Osteoblast (primary cell): ENCODE measurements at regions not wholly inside any gene's neighbourhood (a gene's known extent, or its start where the extent isn't known, plus 50 kb on each side); places are given as distances from the start of the nearest gene placed in this dataset.

Source experiments
- DNase-seq: peaks from one replicate; pipeline ENCODE4 v3.0.0; 2011; ENCODE audit warnings: low spot score, mixed read lengths; ENCODE audit not compliant: insufficient read length; ENCODE audit errors: missing footprints
- H2AFZ ChIP-seq: 2 replicates; pipeline ENCODE4 v1.6.0; 2011; ENCODE audit warnings: mild to moderate bottlenecking, low read length
- H3K27ac ChIP-seq: 2 replicates; pipeline ENCODE4 v1.5.1; 2011; ENCODE audit warnings: mild to moderate bottlenecking, low read depth, low read length, moderate library complexity
- H3K27me3 ChIP-seq: 2 replicates; pipeline ENCODE4 v1.6.0; 2012; ENCODE audit warnings: mild to moderate bottlenecking, control low read depth, inconsistent platforms, low read length, moderate library complexity; ENCODE audit not compliant: insufficient read depth
- H3K36me3 ChIP-seq: 2 replicates; pipeline ENCODE4 v1.5.1; 2011; ENCODE audit warnings: mild to moderate bottlenecking, low read length, control low read depth, moderate library complexity; ENCODE audit not compliant: insufficient read depth
- H3K4me1 ChIP-seq: 2 replicates; pipeline ENCODE4 v1.5.1; 2011; ENCODE audit warnings: mild to moderate bottlenecking, low read length, control low read depth, moderate library complexity; ENCODE audit not compliant: insufficient read depth
- H3K4me2 ChIP-seq: 2 replicates; pipeline ENCODE4 v1.6.0; 2011; ENCODE audit warnings: mild to moderate bottlenecking, low read length; ENCODE audit not compliant: insufficient read depth
- H3K4me3 ChIP-seq: fragments of 200-600 bp; sonication (generic); 3 replicates; pipeline ENCODE4 v1.5.1; 2012; ENCODE audit warnings: mild to moderate bottlenecking, low read length, inconsistent platforms; ENCODE audit not compliant: insufficient read depth
- H3K79me2 ChIP-seq: 2 replicates; pipeline ENCODE4 v1.6.0; 2012; ENCODE audit warnings: mild to moderate bottlenecking, low read length, control low read depth, inconsistent platforms; ENCODE audit not compliant: insufficient read depth
- H3K9me3 ChIP-seq: 2 replicates; pipeline ENCODE4 v1.5.1; 2011; ENCODE audit warnings: low read depth, low read length, control low read depth
- H4K20me1 ChIP-seq: 2 replicates; pipeline ENCODE4 v1.6.0; 2012; ENCODE audit warnings: mild to moderate bottlenecking, low read length, control low read depth; ENCODE audit not compliant: insufficient read depth
- TF ChIP-seq, protein P1 (sequence below): IDR thresholded peaks from 2 replicates; pipeline ENCODE4 v1.5.1; 2011; ENCODE audit warnings: mild to moderate bottlenecking, low read depth, low read length, moderate library complexity; ENCODE audit errors: extremely low read depth

DNA sequence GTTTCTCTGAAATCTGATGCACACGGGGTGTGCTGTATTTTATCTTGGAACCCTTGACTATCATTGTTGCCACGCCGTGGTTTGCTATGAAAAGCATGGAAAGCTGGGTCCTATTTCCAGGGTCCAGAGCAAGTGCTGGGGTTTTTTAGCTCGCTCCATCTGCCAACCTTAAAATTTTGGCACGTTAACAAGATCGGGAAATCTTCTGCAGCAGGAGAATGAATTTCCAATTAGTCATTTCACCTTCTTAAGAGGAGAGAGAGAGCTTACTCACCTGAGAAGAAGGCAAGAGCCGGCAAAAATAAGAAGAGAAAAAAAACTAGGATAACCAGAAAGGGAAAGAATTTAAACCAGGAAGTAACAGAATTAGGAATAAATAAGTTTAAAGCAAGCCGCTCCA lies 223.6 kb upstream of the CELF2 start:
- peak overlapping the region; percentile 0 for H3K4me3 ChIP-seq
- peak overlapping the region; percentile 67 for H3K27ac ChIP-seq
- H2AFZ ChIP-seq = no peak overlapping the region
- no peaks in the 10 kb centered on the region for H4K20me1 ChIP-seq
- H3K79me2 ChIP-seq = no peaks in the 10 kb centered on the region
- H3K4me1 ChIP-seq = peaks cover 41% of the 10 kb centered on the region
- no peaks in the 10 kb centered on the region for H3K36me3 ChIP-seq
- H3K9me3 ChIP-seq = no peaks in the 10 kb centered on the region
- no peaks in the 10 kb centered on the region for H3K27me3 ChIP-seq
- no peak overlapping the region for H3K4me2 ChIP-seq
- no peak for DNase-seq
- TF ChIP-seq, protein P1, sequence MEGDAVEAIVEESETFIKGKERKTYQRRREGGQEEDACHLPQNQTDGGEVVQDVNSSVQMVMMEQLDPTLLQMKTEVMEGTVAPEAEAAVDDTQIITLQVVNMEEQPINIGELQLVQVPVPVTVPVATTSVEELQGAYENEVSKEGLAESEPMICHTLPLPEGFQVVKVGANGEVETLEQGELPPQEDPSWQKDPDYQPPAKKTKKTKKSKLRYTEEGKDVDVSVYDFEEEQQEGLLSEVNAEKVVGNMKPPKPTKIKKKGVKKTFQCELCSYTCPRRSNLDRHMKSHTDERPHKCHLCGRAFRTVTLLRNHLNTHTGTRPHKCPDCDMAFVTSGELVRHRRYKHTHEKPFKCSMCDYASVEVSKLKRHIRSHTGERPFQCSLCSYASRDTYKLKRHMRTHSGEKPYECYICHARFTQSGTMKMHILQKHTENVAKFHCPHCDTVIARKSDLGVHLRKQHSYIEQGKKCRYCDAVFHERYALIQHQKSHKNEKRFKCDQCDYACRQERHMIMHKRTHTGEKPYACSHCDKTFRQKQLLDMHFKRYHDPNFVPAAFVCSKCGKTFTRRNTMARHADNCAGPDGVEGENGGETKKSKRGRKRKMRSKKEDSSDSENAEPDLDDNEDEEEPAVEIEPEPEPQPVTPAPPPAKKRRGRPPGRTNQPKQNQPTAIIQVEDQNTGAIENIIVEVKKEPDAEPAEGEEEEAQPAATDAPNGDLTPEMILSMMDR = no peak

DNA sequence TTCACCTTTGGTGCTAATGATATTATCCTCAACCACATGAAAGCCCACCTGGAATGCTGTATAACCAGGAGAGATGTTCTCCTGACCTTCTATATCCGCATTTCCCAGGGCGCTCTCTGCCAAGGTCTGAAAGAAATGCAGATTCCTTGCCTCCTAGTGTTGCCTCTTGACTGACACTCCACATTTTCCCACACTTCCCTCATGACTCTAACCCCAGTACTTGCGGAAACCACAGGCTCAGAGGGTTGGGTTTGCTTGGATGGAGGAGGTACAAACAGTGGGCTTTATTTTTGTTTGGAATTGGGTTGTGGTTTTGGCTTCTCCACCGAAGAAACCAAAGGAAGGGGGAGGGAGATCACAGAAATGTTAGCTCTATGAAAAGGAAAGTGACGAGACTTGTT lies 222.9 kb upstream of the CELF2 start:
- peak overlapping the region; percentile 67 for H3K27ac ChIP-seq
- H3K27me3 ChIP-seq = no peaks in the 10 kb centered on the region
- peaks cover 41% of the 10 kb centered on the region for H3K4me1 ChIP-seq
- no peaks in the 10 kb centered on the region for H3K36me3 ChIP-seq
- peak overlapping the region; percentile 1 for H2AFZ ChIP-seq
- DNase-seq = peak; percentile 65
- H3K4me2 ChIP-seq = peak overlapping the region; percentile 29
- no peaks in the 10 kb centered on the region for H3K9me3 ChIP-seq
- peak overlapping the region; percentile 10 for H3K4me3 ChIP-seq
- TF ChIP-seq, protein P1 = no peak
- H3K79me2 ChIP-seq = no peaks in the 10 kb centered on the region
- no peaks in the 10 kb centered on the region for H4K20me1 ChIP-seq

DNA sequence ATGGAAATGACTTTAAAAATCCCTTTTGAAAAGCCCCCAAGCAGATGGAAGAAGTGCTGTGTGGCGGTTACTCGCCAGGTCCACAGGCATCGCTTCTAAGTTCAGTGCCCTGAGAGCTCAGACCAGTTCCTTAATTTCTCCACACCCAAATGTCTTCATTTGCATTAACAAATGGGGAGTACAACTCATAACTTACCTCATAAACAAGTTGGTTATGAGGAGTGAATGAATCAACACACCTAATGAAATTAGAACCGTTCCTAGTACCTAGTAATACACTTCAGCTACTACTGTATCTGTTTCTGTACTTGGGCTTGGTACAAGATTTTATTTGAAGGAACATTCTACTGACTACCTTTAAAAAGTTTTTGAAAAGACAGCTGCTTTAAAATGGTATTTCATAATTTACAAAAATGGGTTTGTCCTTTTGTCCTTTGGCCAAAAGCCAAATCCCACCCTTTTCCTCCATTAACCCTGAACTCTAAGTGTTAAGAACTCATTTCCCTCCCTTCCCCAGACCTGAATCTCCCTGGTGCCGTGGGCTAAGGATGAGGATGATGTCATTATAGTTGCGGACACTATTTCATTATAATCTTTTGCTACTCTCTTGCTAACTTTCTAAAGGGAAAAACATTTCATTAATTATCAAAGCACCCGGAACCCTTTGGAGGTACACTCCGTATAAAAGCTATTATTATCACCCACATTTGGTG lies 221.5 kb upstream of the CELF2 start:
- H3K4me1 ChIP-seq = peaks cover 41% of the 10 kb centered on the region

DNA sequence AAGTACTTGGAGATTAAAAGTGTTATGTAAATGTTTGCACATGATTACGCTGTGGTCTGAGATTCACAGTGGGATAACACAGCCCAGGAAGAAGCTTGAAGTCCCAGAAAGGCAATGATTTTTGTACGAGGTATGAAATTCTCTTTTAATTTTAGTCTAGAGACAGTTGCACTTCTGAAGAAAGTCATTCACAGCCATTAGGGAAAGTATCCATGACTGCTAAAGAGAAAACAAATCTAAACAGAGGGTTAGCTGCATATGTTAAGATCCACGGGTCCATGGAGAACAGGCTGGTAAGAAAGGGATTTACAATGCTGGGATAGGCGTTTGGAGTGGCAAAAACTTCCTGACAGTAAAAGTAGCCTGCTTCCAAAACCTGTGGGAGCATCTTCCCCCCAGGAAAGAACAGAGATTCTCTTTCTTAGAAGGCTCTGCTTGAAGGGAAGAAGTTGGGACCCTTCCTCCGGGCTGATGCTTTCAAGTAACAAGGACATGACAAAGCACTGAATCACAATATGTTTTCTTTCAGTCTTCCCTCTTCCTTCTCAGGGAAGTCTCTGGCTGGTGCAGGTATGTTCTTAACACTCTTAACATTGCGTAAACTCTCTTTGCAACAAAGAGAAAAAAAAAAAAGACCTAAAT lies 220.8 kb upstream of the CELF2 start:
- Histone ChIP-seq H3K79me2 (no peaks in the 10 kb centered on the region), H3K27me3 (no peaks in the 10 kb centered on the region), H3K27ac (peak overlapping the region; percentile 73), H3K9me3 (no peaks in the 10 kb centered on the region), H4K20me1 (no peaks in the 10 kb centered on the region), H2AFZ (peak overlapping the region; percentile 81), H3K4me1 (peaks cover 38% of the 10 kb centered on the region), H3K36me3 (no peaks in the 10 kb centered on the region), H3K4me3 (peak overlapping the region; percentile 37), H3K4me2 (peak overlapping the region; percentile 73)
- peak; percentile 38 for DNase-seq
- TF ChIP-seq, protein P1 = no peak

More for the DNA sequence above, 221.5 kb upstream of the CELF2 start:
- Histone ChIP-seq H3K27ac (peak overlapping the region; percentile 73), H3K9me3 (no peaks in the 10 kb centered on the region), H3K79me2 (no peaks in the 10 kb centered on the region), H2AFZ (peak overlapping the region; percentile 81), H3K4me2 (peak overlapping the region; percentile 73), H3K4me3 (peak overlapping the region; percentile 37), H3K36me3 (no peaks in the 10 kb centered on the region), H3K27me3 (no peaks in the 10 kb centered on the region), H4K20me1 (no peaks in the 10 kb centered on the region)
- TF ChIP-seq, protein P1 = no peak
- no peak for DNase-seq
